Natural killer cell treated with Interleukin-12 subunit alpha and Interleukin-12 subunit beta and Interleukin-15 and Interleukin-18, amount 100 ng/mL, for 72 hours (primary cell): ENCODE measurements at regions not wholly inside any gene's neighbourhood (a gene's known extent, or its start where the extent isn't known, plus 50 kb on each side); places are given as distances from the start of the nearest gene placed in this dataset.
"Not testable (repeated sequence)": the region's sequence is repeated elsewhere in the genome, so short reads cannot be mapped to it uniquely, and the experiment has no call there.

ENCODE experiments used
- ATAC-seq, 2 donors: fragments of 150-1000 bp; cut with Tn5 transposase in 1 of 2; sonication (Bioruptor Pico), chemical (Tn5 transposase) in 1 of 2; 2 replicates each; pipeline ENCODE4 v1.10.0; 2021
- DNase-seq: peaks from one replicate; pipeline ENCODE4 v3.0.0; 2022; ENCODE audit warnings: low spot score
- H3K27ac Mint-ChIP-seq, 2 donors: 1 replicate in 1 of 2; 2 replicates in 1 of 2; pipeline ENCODE4 v1.8.0; 2022; ENCODE audit warnings: mixed read lengths in 2 of 2, mild to moderate bottlenecking in 1 of 2, moderate library complexity in 1 of 2
- H3K27me3 Mint-ChIP-seq, 2 donors: 1 replicate in 1 of 2; 2 replicates in 1 of 2; pipeline ENCODE4 v1.8.0; 2022; ENCODE audit warnings: mixed read lengths in 2 of 2
- H3K36me3 Mint-ChIP-seq: one replicate; pipeline ENCODE4 v1.8.0; 2022; ENCODE audit warnings: mixed read lengths
- H3K4me1 Mint-ChIP-seq, 2 donors: 1 replicate in 1 of 2; 2 replicates in 1 of 2; pipeline ENCODE4 v1.8.0; 2022; ENCODE audit warnings: low read depth in 2 of 2, mixed read lengths in 2 of 2, mild to moderate bottlenecking in 1 of 2
- H3K4me3 Mint-ChIP-seq: one replicate; pipeline ENCODE4 v1.8.0; 2022; ENCODE audit warnings: mixed read lengths
- H3K9me3 Mint-ChIP-seq: 2 replicates; pipeline ENCODE4 v1.8.0; 2022; ENCODE audit warnings: mixed read lengths

GRCh38 chr14:19300838-19301237 is 133.3 kb downstream of the POTEG start:
- H3K27ac Mint-ChIP-seq, DNase-seq, H3K27me3 Mint-ChIP-seq, H3K4me3 Mint-ChIP-seq, H3K9me3 Mint-ChIP-seq, ATAC-seq, H3K36me3 Mint-ChIP-seq, H3K4me1 Mint-ChIP-seq: not testable (repeated sequence)

GRCh38 chr14:19303844-19304243 is 130.3 kb downstream of the POTEG start:
- DNase-seq, ATAC-seq, H3K9me3 Mint-ChIP-seq, H3K27ac Mint-ChIP-seq, H3K4me3 Mint-ChIP-seq, H3K4me1 Mint-ChIP-seq, H3K27me3 Mint-ChIP-seq, H3K36me3 Mint-ChIP-seq: not testable (repeated sequence)

- not testable (repeated sequence) for H3K36me3 Mint-ChIP-seq, ATAC-seq, DNase-seq, H3K4me3 Mint-ChIP-seq, H3K27me3 Mint-ChIP-seq, H3K27ac Mint-ChIP-seq, H3K4me1 Mint-ChIP-seq, H3K9me3 Mint-ChIP-seq
These were observed 129.7 kb downstream of the POTEG start for GRCh38 chr14:19304442-19304841.

GRCh38 chr14:19304918-19305317 is 129.2 kb downstream of the POTEG start:
- H3K36me3 Mint-ChIP-seq, H3K4me1 Mint-ChIP-seq, ATAC-seq, H3K4me3 Mint-ChIP-seq, H3K27me3 Mint-ChIP-seq, H3K9me3 Mint-ChIP-seq, DNase-seq, H3K27ac Mint-ChIP-seq: not testable (repeated sequence)

- H3K9me3 Mint-ChIP-seq, H3K27ac Mint-ChIP-seq, DNase-seq, H3K4me1 Mint-ChIP-seq, H3K36me3 Mint-ChIP-seq, H3K27me3 Mint-ChIP-seq, H3K4me3 Mint-ChIP-seq: not testable (repeated sequence)
- ATAC-seq = peak in 1 of 2 donors; percentile 17
These were observed 128.4 kb downstream of the POTEG start for GRCh38 chr14:19305776-19306175.

- H3K4me3 Mint-ChIP-seq, H3K4me1 Mint-ChIP-seq, H3K27me3 Mint-ChIP-seq, ATAC-seq, H3K27ac Mint-ChIP-seq, H3K36me3 Mint-ChIP-seq, H3K9me3 Mint-ChIP-seq, DNase-seq: not testable (repeated sequence)
These were observed 127.7 kb downstream of the POTEG start for GRCh38 chr14:19306405-19306804.

GRCh38 chr14:19311023-19311422 is 123.1 kb downstream of the POTEG start:
- not testable (repeated sequence) for H3K4me1 Mint-ChIP-seq, H3K9me3 Mint-ChIP-seq, H3K4me3 Mint-ChIP-seq, DNase-seq, H3K36me3 Mint-ChIP-seq, H3K27ac Mint-ChIP-seq, ATAC-seq, H3K27me3 Mint-ChIP-seq

GRCh38 chr14:19330678-19331077 is 103.5 kb downstream of the POTEG start:
- H3K36me3 Mint-ChIP-seq, DNase-seq, H3K27me3 Mint-ChIP-seq, H3K9me3 Mint-ChIP-seq, H3K27ac Mint-ChIP-seq, ATAC-seq, H3K4me3 Mint-ChIP-seq, H3K4me1 Mint-ChIP-seq: not testable (repeated sequence)

GRCh38 chr14:19337232-19338059 is 96.7 kb downstream of the POTEG start:
- H3K4me3 Mint-ChIP-seq, H3K9me3 Mint-ChIP-seq, H3K27me3 Mint-ChIP-seq, DNase-seq, H3K4me1 Mint-ChIP-seq, H3K27ac Mint-ChIP-seq, H3K36me3 Mint-ChIP-seq: not testable (repeated sequence)
- ATAC-seq = peak; percentile 59 to 60

GRCh38 chr14:19338060-19338372 is 96.1 kb downstream of the POTEG start:
- not testable (repeated sequence) for H3K4me1 Mint-ChIP-seq, H3K27me3 Mint-ChIP-seq, H3K36me3 Mint-ChIP-seq, H3K27ac Mint-ChIP-seq, H3K4me3 Mint-ChIP-seq, ATAC-seq, H3K9me3 Mint-ChIP-seq, DNase-seq

GRCh38 chr14:19340976-19341375 is 93.2 kb downstream of the POTEG start:
- not testable (repeated sequence) for H3K4me1 Mint-ChIP-seq, H3K27ac Mint-ChIP-seq, ATAC-seq, H3K9me3 Mint-ChIP-seq, H3K4me3 Mint-ChIP-seq, H3K27me3 Mint-ChIP-seq, DNase-seq, H3K36me3 Mint-ChIP-seq

- not testable (repeated sequence) for DNase-seq, ATAC-seq, H3K27ac Mint-ChIP-seq, H3K27me3 Mint-ChIP-seq, H3K9me3 Mint-ChIP-seq, H3K4me3 Mint-ChIP-seq, H3K36me3 Mint-ChIP-seq, H3K4me1 Mint-ChIP-seq
These were observed 92.5 kb downstream of the POTEG start for GRCh38 chr14:19341627-19342026.

GRCh38 chr14:19344261-19344660 is 89.9 kb downstream of the POTEG start:
- not testable (repeated sequence) for H3K27ac Mint-ChIP-seq, H3K4me1 Mint-ChIP-seq, ATAC-seq, H3K36me3 Mint-ChIP-seq, H3K4me3 Mint-ChIP-seq, H3K9me3 Mint-ChIP-seq, H3K27me3 Mint-ChIP-seq
- DNase-seq = peak; percentile 8

GRCh38 chr14:19344689-19345088 is 89.5 kb downstream of the POTEG start:
- H3K36me3 Mint-ChIP-seq, H3K27ac Mint-ChIP-seq, H3K4me3 Mint-ChIP-seq, ATAC-seq, H3K4me1 Mint-ChIP-seq, H3K9me3 Mint-ChIP-seq, DNase-seq, H3K27me3 Mint-ChIP-seq: not testable (repeated sequence)

GRCh38 chr14:19345298-19345911 is 88.7 kb downstream of the POTEG start:
- not testable (repeated sequence) for H3K4me3 Mint-ChIP-seq, H3K27me3 Mint-ChIP-seq, H3K4me1 Mint-ChIP-seq, DNase-seq, H3K36me3 Mint-ChIP-seq, H3K9me3 Mint-ChIP-seq, H3K27ac Mint-ChIP-seq, ATAC-seq
